ENCODE measurements at regions not wholly inside any gene's neighbourhood (a gene's known extent, or its start where the extent isn't known, plus 50 kb on each side); places are given as distances from the start of the nearest gene placed in this dataset.
A peak's percentile ranks its signal among the peaks of the same experiment; 100 is the strongest.

DNA sequence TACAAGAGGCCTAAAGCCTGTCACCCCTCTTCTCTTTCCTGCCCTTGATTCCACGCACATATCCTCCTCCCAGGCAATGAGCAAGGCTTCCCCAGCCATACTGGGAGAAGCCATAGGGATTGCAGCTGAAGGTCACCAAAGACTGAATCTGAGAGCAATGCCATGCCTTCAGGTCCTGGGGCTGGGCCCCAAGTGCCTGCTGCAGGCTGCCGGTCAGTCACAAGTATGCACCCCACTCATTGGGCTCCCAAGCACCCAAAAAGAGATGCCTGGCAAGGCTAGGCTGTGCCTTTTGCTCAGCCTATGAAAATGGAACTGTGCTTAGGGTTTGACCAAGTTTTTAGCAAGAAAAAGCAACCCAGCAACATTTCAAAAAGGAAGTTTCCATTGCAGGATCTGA is 210.6 kb upstream of the MAMLD1 start:
- H3K27me3 ChIP-seq, result no peaks in the 10 kb centered on the region
- ATAC-seq (no peak), DNase-seq (no peak)
- TF ChIP-seq, protein P1, sequence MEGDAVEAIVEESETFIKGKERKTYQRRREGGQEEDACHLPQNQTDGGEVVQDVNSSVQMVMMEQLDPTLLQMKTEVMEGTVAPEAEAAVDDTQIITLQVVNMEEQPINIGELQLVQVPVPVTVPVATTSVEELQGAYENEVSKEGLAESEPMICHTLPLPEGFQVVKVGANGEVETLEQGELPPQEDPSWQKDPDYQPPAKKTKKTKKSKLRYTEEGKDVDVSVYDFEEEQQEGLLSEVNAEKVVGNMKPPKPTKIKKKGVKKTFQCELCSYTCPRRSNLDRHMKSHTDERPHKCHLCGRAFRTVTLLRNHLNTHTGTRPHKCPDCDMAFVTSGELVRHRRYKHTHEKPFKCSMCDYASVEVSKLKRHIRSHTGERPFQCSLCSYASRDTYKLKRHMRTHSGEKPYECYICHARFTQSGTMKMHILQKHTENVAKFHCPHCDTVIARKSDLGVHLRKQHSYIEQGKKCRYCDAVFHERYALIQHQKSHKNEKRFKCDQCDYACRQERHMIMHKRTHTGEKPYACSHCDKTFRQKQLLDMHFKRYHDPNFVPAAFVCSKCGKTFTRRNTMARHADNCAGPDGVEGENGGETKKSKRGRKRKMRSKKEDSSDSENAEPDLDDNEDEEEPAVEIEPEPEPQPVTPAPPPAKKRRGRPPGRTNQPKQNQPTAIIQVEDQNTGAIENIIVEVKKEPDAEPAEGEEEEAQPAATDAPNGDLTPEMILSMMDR (IDR thresholded peaks at IDR 0.05), result no peak
- no peak for TF ChIP-seq POLR2A (IDR thresholded peaks at IDR 0.05)
- 90% methylated on average over 2 of the region's 2 CpGs; no CpG with 5 or more reads in 1 of the 2 donors for WGBS, 2 donors
- H3K4me1 ChIP-seq, result no peaks in the 10 kb centered on the region
- H3K36me3 ChIP-seq (replicated peaks in 1 of 2; ENCODE audit: insufficient read depth in 1 of 2, low read depth in 2 of 2), result no peaks in the 10 kb centered on the region
- H3K27ac ChIP-seq, result no peak overlapping the region
- intact Hi-C loops (cut with DNase I), result no loop called here
- H3K9me3 ChIP-seq, result no peaks in the 10 kb centered on the region
- no peak overlapping the region for H3K4me3 ChIP-seq

DNA sequence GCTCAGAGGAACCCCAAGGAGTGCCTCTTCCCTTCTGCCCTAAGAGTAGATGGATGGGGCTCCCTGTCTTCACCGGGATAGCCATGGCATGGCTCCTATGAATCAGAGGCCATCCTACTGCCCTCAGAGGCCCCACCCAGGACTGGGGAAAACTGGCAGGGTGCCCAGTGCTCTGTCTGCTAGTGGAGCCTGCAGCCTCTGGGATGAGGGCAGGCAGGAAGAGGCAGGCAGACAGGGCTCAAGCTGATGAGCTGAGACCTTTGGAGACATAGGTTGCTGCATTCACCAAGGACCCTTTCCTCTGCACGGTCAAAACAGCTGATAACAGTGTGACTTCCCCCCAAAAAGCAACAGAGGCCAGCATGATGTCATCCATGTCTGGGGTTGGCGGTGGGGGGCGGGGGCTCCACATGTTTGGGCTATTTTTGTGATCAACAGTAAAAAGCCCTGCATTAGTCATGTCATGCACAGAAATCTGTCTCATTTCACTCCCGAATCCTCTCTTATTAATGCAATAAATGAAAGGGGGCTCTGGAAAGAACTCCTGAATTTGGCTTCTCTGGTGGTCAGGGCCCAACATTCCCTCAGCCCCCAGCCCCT is 207.6 kb upstream of the MAMLD1 start:
- Histone ChIP-seq H3K4me1 (no peaks in the 10 kb centered on the region), H3K36me3 (replicated peaks in 1 of 2; ENCODE audit: insufficient read depth in 1 of 2, low read depth in 2 of 2) (no peaks in the 10 kb centered on the region), H3K4me3 (no peak overlapping the region), H3K27ac (no peak overlapping the region), H3K27me3 (no peaks in the 10 kb centered on the region), H3K9me3 (no peaks in the 10 kb centered on the region)
- WGBS, 2 donors, result 70% methylated on average over 5 of the region's 5 CpGs; no CpG with 5 or more reads in 1 of the 2 donors
- DNase-seq (peak in 1 of 4 donors; percentile 13), ATAC-seq (no peak)
- no peak for TF ChIP-seq POLR2A (IDR thresholded peaks at IDR 0.05)
- TF ChIP-seq, protein P1 (IDR thresholded peaks at IDR 0.05), result no peak
- intact Hi-C loops (cut with DNase I), result no loop called here

DNA sequence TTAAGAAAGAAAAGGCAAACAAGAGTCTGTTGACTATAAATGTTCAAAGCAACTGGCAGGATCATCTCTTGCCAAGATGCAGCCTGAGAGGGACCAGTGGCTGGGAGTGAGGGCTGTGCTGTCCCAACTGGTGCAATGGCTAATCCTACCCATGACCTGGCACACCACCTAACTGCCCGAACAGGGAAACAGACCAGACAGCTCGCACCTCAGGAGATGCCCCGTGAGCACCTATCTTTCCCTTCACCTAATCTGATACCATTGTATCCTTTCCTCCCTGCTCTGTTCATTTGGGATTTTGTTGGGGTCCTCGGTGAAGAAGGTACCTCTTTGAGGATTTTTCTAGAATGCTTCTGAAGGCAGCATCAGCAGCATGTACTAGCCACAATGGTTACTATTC is 206.5 kb upstream of the MAMLD1 start:
- ATAC-seq, result no peak
- Histone ChIP-seq H3K9me3 (no peaks in the 10 kb centered on the region), H3K27ac (no peak overlapping the region), H3K36me3 (replicated peaks in 1 of 2; ENCODE audit: insufficient read depth in 1 of 2, low read depth in 2 of 2) (no peaks in the 10 kb centered on the region), H3K27me3 (no peaks in the 10 kb centered on the region), H3K4me1 (no peaks in the 10 kb centered on the region), H3K4me3 (no peak overlapping the region)
- TF ChIP-seq POLR2A (IDR thresholded peaks at IDR 0.05), result no peak
- TF ChIP-seq, protein P1 (IDR thresholded peaks at IDR 0.05), result no peak
- no peak for DNase-seq
- WGBS, 2 donors, result 88 to 96% methylated on average over 4 of the region's 4 CpGs
- intact Hi-C loops (cut with DNase I), result no loop called here

DNA sequence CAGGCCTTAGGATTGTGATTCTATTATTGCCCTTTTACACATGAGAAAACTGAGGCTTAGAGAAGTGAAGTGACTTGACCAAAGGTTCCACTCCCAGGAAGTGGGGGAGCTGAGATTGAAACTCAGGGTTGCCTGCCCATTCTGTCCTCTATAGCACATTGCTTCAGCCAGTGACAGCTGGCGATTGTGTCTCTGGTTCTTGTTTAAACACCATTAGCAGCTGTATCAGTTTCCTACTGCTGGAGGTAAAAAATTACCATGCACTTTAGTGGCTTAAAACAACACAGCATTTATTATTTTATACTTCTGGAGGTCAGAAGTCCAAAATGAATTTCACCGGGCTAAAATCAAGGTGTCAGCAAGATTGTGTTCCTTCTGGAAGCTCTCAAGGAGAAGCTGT is 205.8 kb upstream of the MAMLD1 start:
- Histone ChIP-seq H3K27ac (no peak overlapping the region), H3K4me1 (no peaks in the 10 kb centered on the region), H3K36me3 (replicated peaks in 1 of 2; ENCODE audit: insufficient read depth in 1 of 2, low read depth in 2 of 2) (no peaks in the 10 kb centered on the region), H3K9me3 (no peaks in the 10 kb centered on the region), H3K4me3 (no peak overlapping the region), H3K27me3 (no peaks in the 10 kb centered on the region)
- ATAC-seq, result no peak
- intact Hi-C loops (cut with DNase I), result no loop called here
- no peak for DNase-seq
- 29 to 47% methylated on average over 2 of the region's 2 CpGs for WGBS, 2 donors
- TF ChIP-seq, protein P1 (IDR thresholded peaks at IDR 0.05), result no peak
- TF ChIP-seq POLR2A (IDR thresholded peaks at IDR 0.05), result no peak
